Heart right ventricle (tissue), 16 donors: ENCODE measurements at regions not wholly inside any gene's neighbourhood (a gene's known extent, or its start where the extent isn't known, plus 50 kb on each side); places are given as distances from the start of the nearest gene placed in this dataset.

Source experiments
- ATAC-seq, 8 donors: fragments of 200-7000 bp; cut with Tn5 transposase; one replicate each; pipeline ENCODE4 v1.9.1; 2020; ENCODE audit warnings: mild to moderate bottlenecking in 8 of 8, moderate library complexity in 8 of 8, moderate number of reproducible peaks in 1 of 8
- DNase-seq, 2 donors: peaks; one replicate each; pipeline ENCODE4 v3.0.0-alpha.2; 2020
- H3K27ac ChIP-seq, 10 donors: fragments of 200-600 bp; sonication (generic) in 2 of 10; one replicate each; pipeline versions ENCODE4 v1.5.0 to v1.8.0; 2020 to 2022; ENCODE audit warnings: mild to moderate bottlenecking in 3 of 10
- H3K27me3 ChIP-seq, 7 donors: fragments of 200-600 bp; one replicate each; pipeline ENCODE4 v1.8.0; 2021 to 2022; ENCODE audit warnings: mild to moderate bottlenecking in 2 of 7
- H3K36me3 ChIP-seq, 9 donors: fragments of 200-600 bp; sonication (generic) in 1 of 9; one replicate each; pipeline versions ENCODE4 v1.5.0 to v1.8.0; 2020 to 2022; ENCODE audit warnings: mild to moderate bottlenecking in 2 of 9
- H3K4me1 ChIP-seq, 9 donors: fragments of 200-600 bp; sonication (generic) in 1 of 9; one replicate each; pipeline versions ENCODE4 v1.5.0 to v1.8.0; 2020 to 2022; ENCODE audit warnings: mild to moderate bottlenecking in 4 of 9
- H3K4me3 ChIP-seq, 10 donors: fragments of 200-600 bp; sonication (generic) in 2 of 10; one replicate each; pipeline versions ENCODE4 v1.5.0 to v1.8.0; 2020 to 2022; ENCODE audit warnings: mild to moderate bottlenecking in 7 of 10, moderate library complexity in 2 of 10
- H3K9me3 ChIP-seq, 11 donors: fragments of 200-600 bp in 10 of 11; sonication (generic) in 2 of 11; one replicate each; pipeline versions ENCODE4 v1.5.0 to v1.8.0; 2013 to 2022; ENCODE audit warnings: mild to moderate bottlenecking in 2 of 11, control low read depth in 1 of 11, moderate library complexity in 1 of 11
- WGBS, 2 donors: extraction: QIAGEN DNeasy Blood & Tissue Kit; methylation state at CpG; one replicate each; pipeline ENCODE4 v1.1.7; 2013; ENCODE audit warnings: inconsistent platforms in 1 of 2; 5-methylcytosine and 5-hydroxymethylcytosine counted together
- intact Hi-C, 10 donors: fragments of 100-400 bp; cut with DNase I; formaldehyde crosslinking; loops; one replicate each; pipeline versions ENCODE4 v1.11.1 to v1.14.2; 2022
- TF ChIP-seq, protein P1 (sequence below), 9 donors: fragments of 200-600 bp; sonication (generic) in 2 of 9; IDR thresholded peaks; one replicate each; pipeline versions ENCODE4 v1.5.0 to v1.8.0; 2021 to 2022; ENCODE audit warnings: antibody characterized with exemption in 9 of 9, mild to moderate bottlenecking in 5 of 9, moderate library complexity in 1 of 9
- donor health status: Arrhythmogenic right ventricular cardiomyopathy.
- donor health status: ischemic (EF 13 %, LVEDD 7.1; RV severe dilation, severe dysfunction).
- donor health status: healthy with polysubstance abuse.
- donor health status: DM: no; HTN: yes; CAD: no.
- donor health status: DM: no; HTN: no; CAD: no.
- donor health status: ischemic (EF 25% LVEDD 6.9; RV normal size, moderate dysfunction).
- donor health status: ischemic (EF 25% LVEDD 5.7; RV mildly dilated, moderate dysfunction).
- donor health status: healthy.
- donor health status: DM: yes; HTN: yes; CAD: no.
- donor health status: Ischemic cardiomyopathy.
- donor health status: ischemic (EF 35%, LVEDD 5.7; RV mildly dilated, moderate dysfunction).
- donor health status: nonischemic (EF 11% LVEDD 7.7; RV severe dilation, severe dysfunction).
- donor health status: DM: yes; HTN: yes; CAD: no.
- donor health status: PGD.
- donor health status: ischemic (EF 29% LVEDD 5.4; RV normal size, mild dysfunction).
- donor health status: nonischemic (EF 23%, LVEDD 6.1; RV moderate dilation, normal function).

- Histone ChIP-seq H3K4me3 (no peak overlapping the region), H3K27me3 (no peaks in the 10 kb centered on the region), H3K9me3 (no peaks in the 10 kb centered on the region), H3K27ac (no peak overlapping the region), H3K4me1 (peaks cover 0 to 27% (median 11%) of the 10 kb centered on the region in 9 donors), H3K36me3 (no peaks in the 10 kb centered on the region)
- intact Hi-C loops: no loop called here
- DNase-seq (no peak), ATAC-seq (peak in 4 of 8 donors; percentile 37 to 74 (median 54))
- TF ChIP-seq, protein P1, sequence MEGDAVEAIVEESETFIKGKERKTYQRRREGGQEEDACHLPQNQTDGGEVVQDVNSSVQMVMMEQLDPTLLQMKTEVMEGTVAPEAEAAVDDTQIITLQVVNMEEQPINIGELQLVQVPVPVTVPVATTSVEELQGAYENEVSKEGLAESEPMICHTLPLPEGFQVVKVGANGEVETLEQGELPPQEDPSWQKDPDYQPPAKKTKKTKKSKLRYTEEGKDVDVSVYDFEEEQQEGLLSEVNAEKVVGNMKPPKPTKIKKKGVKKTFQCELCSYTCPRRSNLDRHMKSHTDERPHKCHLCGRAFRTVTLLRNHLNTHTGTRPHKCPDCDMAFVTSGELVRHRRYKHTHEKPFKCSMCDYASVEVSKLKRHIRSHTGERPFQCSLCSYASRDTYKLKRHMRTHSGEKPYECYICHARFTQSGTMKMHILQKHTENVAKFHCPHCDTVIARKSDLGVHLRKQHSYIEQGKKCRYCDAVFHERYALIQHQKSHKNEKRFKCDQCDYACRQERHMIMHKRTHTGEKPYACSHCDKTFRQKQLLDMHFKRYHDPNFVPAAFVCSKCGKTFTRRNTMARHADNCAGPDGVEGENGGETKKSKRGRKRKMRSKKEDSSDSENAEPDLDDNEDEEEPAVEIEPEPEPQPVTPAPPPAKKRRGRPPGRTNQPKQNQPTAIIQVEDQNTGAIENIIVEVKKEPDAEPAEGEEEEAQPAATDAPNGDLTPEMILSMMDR (IDR thresholded peaks at IDR 0.05): no peak
- WGBS, 2 donors: 84 to 85% methylated on average over 4 of the region's 4 CpGs
Observed at GRCh38 chr17:63369233-63369632, 76.9 kb downstream of the CYB561 start.

DNA sequence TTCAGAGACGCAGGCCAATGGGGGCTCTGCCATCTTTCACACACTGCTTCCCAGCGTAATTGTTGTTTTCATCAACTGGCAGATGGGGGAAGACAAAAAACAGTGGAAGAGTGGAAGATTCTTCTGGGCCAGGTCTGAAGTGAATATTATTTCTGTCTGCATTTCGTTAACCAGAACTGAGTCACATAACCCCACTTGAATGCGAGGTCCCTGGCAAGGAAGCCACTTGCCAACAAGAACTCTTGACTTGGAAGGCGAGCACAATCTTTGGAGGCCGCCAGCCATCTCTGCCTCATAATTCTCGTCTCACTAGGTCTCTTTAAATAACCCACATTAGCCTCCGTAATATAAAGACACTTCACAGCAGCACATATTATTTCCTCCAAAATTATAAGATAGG lies 75.4 kb downstream of the CYB561 start:
- Histone ChIP-seq H3K9me3 (no peaks in the 10 kb centered on the region), H3K4me3 (no peak overlapping the region), H3K36me3 (no peaks in the 10 kb centered on the region), H3K4me1 (peaks cover 0 to 14% (median 5%) of the 10 kb centered on the region in 9 donors), H3K27ac (no peak overlapping the region), H3K27me3 (no peaks in the 10 kb centered on the region)
- no peak for DNase-seq
- TF ChIP-seq, protein P1 (IDR thresholded peaks at IDR 0.05): no peak
- 96% methylated on average over 8 of the region's 8 CpGs for WGBS, 2 donors
- intact Hi-C loops: no loop called here
- no peak for ATAC-seq

DNA sequence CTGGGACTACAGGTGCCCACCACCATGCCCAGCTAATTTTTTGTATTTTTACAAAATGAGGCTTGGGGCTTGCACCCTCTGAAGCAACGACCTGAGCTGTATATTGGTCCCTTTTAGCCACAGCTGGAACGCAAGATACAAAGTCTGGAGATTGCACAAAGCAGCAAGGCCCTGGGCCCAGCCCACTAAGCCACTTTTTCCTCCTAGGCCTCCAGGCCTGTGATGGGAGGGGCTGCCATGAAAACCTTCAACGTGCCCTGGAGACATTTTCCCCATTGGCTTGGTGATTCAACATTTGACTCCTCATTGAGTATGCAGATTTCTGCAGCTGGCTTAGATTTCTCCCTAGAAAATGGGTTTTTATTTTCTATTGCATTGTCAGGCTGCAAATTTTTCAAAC lies 69.2 kb downstream of the CYB561 start:
- intact Hi-C loops: no loop called here
- WGBS, 2 donors: 79 to 91% methylated on average over 3 of the region's 3 CpGs

GRCh38 chr17:63378411-63379375 lies 67.4 kb downstream of the CYB561 start:
- Histone ChIP-seq H3K27ac (peak overlapping the region in 2 of 10 donors; percentile 7 to 56), H3K36me3 (peaks cover 0 to 25% (median 5%) of the 10 kb centered on the region in 9 donors), H3K9me3 (peaks cover 0 to 7% (median 0%) of the 10 kb centered on the region in 11 donors), H3K27me3 (no peaks in the 10 kb centered on the region), H3K4me3 (no peak overlapping the region), H3K4me1 (peaks cover 0 to 5% (median 0%) of the 10 kb centered on the region in 9 donors)
- intact Hi-C loops: no loop called here
- WGBS, 2 donors: 61 to 93% methylated on average over 3 of the region's 3 CpGs
- ATAC-seq: peak in 2 of 8 donors; percentile 12 to 42
- TF ChIP-seq, protein P1 (IDR thresholded peaks at IDR 0.05): no peak
- DNase-seq: no peak

More for the DNA sequence above, 69.2 kb downstream of the CYB561 start:
- H3K27ac ChIP-seq: no peak overlapping the region
- H3K4me3 ChIP-seq: no peak overlapping the region
- DNase-seq (no peak), ATAC-seq (no peak)
- TF ChIP-seq, protein P1 (IDR thresholded peaks at IDR 0.05): no peak
- no peaks in the 10 kb centered on the region for H3K27me3 ChIP-seq
- peaks cover 0 to 5% (median 0%) of the 10 kb centered on the region in 9 donors for H3K4me1 ChIP-seq
- H3K36me3 ChIP-seq: peaks cover 0 to 22% (median 5%) of the 10 kb centered on the region in 9 donors
- peaks cover 0 to 7% (median 0%) of the 10 kb centered on the region in 11 donors for H3K9me3 ChIP-seq
